Esophagus mucosa (tissue), 1 donor: ENCODE measurements at regions not wholly inside any gene's neighbourhood (a gene's known extent, or its start where the extent isn't known, plus 50 kb on each side); places are given as distances from the start of the nearest gene placed in this dataset.
"Not testable (repeated sequence)": the region's sequence is repeated elsewhere in the genome, so short reads cannot be mapped to it uniquely, and the experiment has no call there.

ENCODE experiments used
- ATAC-seq: fragments of 200-7000 bp; cut with Tn5 transposase; one replicate; pipeline ENCODE4 v1.9.1; 2020
- donor health status: DM: yes; HTN: yes; CAD: no.

GRCh38 chr7:68958571-68958970 lies 639.7 kb upstream of the AUTS2 start:
- ATAC-seq = no peak

- ATAC-seq = no peak
Measured at GRCh38 chr7:68963552-68963951, 634.7 kb upstream of the AUTS2 start.

GRCh38 chr7:68964060-68964459 lies 634.2 kb upstream of the AUTS2 start:
- ATAC-seq = no peak

- ATAC-seq = no peak
Measured at GRCh38 chr7:68965351-68965750, 632.9 kb upstream of the AUTS2 start.

GRCh38 chr7:68967598-68967997 lies 630.7 kb upstream of the AUTS2 start:
- ATAC-seq = no peak

- ATAC-seq = no peak
Measured at GRCh38 chr7:68969571-68969970, 628.7 kb upstream of the AUTS2 start.

- ATAC-seq = no peak
Measured at GRCh38 chr7:68971634-68972340, 626.5 kb upstream of the AUTS2 start.

- ATAC-seq = no peak
Measured at GRCh38 chr7:68977385-68978055, 620.8 kb upstream of the AUTS2 start.

- ATAC-seq = no peak
Measured at GRCh38 chr7:68978710-68979109, 619.6 kb upstream of the AUTS2 start.

- no peak for ATAC-seq
Measured at GRCh38 chr7:68980011-68980410, 618.3 kb upstream of the AUTS2 start.

GRCh38 chr7:68980432-68980831 lies 617.8 kb upstream of the AUTS2 start:
- ATAC-seq = not testable (repeated sequence)

GRCh38 chr7:68984306-68984705 lies 614.0 kb upstream of the AUTS2 start:
- no peak for ATAC-seq

- no peak for ATAC-seq
Measured at GRCh38 chr7:68994841-68995240, 603.4 kb upstream of the AUTS2 start.

GRCh38 chr7:68998136-68998535 lies 600.1 kb upstream of the AUTS2 start:
- ATAC-seq = no peak

- ATAC-seq = no peak
Measured at GRCh38 chr7:69002416-69002815, 595.9 kb upstream of the AUTS2 start.

- ATAC-seq = no peak
Measured at GRCh38 chr7:69012149-69012548, 586.1 kb upstream of the AUTS2 start.

GRCh38 chr7:69017208-69017607 lies 581.1 kb upstream of the AUTS2 start:
- no peak for ATAC-seq

- ATAC-seq = no peak
Measured at GRCh38 chr7:69018200-69018599, 580.1 kb upstream of the AUTS2 start.

GRCh38 chr7:69019437-69019836 lies 578.8 kb upstream of the AUTS2 start:
- ATAC-seq = no peak

GRCh38 chr7:69020536-69020935 lies 577.7 kb upstream of the AUTS2 start:
- ATAC-seq = no peak

GRCh38 chr7:69025249-69025648 lies 573.0 kb upstream of the AUTS2 start:
- no peak for ATAC-seq

- ATAC-seq = no peak
Measured at GRCh38 chr7:69032848-69033247, 565.4 kb upstream of the AUTS2 start.

GRCh38 chr7:69035826-69036225 lies 562.4 kb upstream of the AUTS2 start:
- ATAC-seq = no peak

GRCh38 chr7:69036301-69036700 lies 562.0 kb upstream of the AUTS2 start:
- no peak for ATAC-seq

GRCh38 chr7:69038915-69039314 lies 559.4 kb upstream of the AUTS2 start:
- no peak for ATAC-seq
